Suprapubic skin (tissue), 4 donors: ENCODE measurements at regions not wholly inside any gene's neighbourhood (a gene's known extent, or its start where the extent isn't known, plus 50 kb on each side); places are given as distances from the start of the nearest gene placed in this dataset.

ENCODE experiments used
- DNase-seq, 2 donors: peaks; one replicate each; pipeline ENCODE4 v3.0.0-alpha.2; 2019; ENCODE audit warnings: low spot score in 2 of 2
- H3K27ac ChIP-seq: fragments of 200-600 bp; sonication (generic); one replicate; pipeline ENCODE4 v1.5.1; 2019
- H3K27me3 ChIP-seq: fragments of 200-600 bp; sonication (generic); one replicate; pipeline ENCODE4 v1.5.1; 2019
- H3K36me3 ChIP-seq: fragments of 200-600 bp; sonication (generic); one replicate; pipeline ENCODE4 v1.5.1; 2019
- H3K4me1 ChIP-seq: fragments of 200-600 bp; sonication (generic); one replicate; pipeline ENCODE4 v1.5.1; 2019
- H3K4me3 ChIP-seq: fragments of 200-600 bp; sonication (generic); one replicate; pipeline ENCODE4 v1.5.1; 2019; ENCODE audit warnings: mild to moderate bottlenecking
- H3K9me3 ChIP-seq: fragments of 200-600 bp; sonication (generic); one replicate; pipeline ENCODE4 v1.5.1; 2019
- CTCF ChIP-seq, 2 donors: fragments of 200-600 bp in 1 of 2; fragments of 450-650 bp in 1 of 2; sonication (generic) in 1 of 2; IDR thresholded peaks; one replicate each; pipeline ENCODE4 v1.5.1; 2016 to 2019; ENCODE audit warnings: antibody characterized with exemption in 2 of 2, mild to moderate bottlenecking in 1 of 2, moderate library complexity in 1 of 2
- EP300 ChIP-seq: sonication (generic); formaldehyde crosslinking; IDR thresholded peaks from one replicate; pipeline ENCODE4 v1.6.1; 2017; ENCODE audit warnings: antibody characterized with exemption
- POLR2A ChIP-seq, 2 donors: fragments of 450-650 bp; IDR thresholded peaks; one replicate each; pipeline ENCODE4 v1.6.1; 2017; ENCODE audit warnings: antibody characterized with exemption in 2 of 2, mild to moderate bottlenecking in 2 of 2, moderate library complexity in 2 of 2
- POLR2AphosphoS5 ChIP-seq, 3 donors: sonication (generic); formaldehyde crosslinking; IDR thresholded peaks; one replicate each; pipeline ENCODE4 v1.6.1; 2017; ENCODE audit warnings: antibody characterized with exemption in 3 of 3
- WGBS: methylation state at CpG from one replicate; pipeline ENCODE4 v1.1.5; 2018; 5-methylcytosine and 5-hydroxymethylcytosine counted together

- Histone ChIP-seq H3K27ac (no peak overlapping the region), H3K4me3 (no peak overlapping the region), H3K27me3 (no peaks in the 10 kb centered on the region), H3K9me3 (no peaks in the 10 kb centered on the region), H3K4me1 (peaks cover 23% of the 10 kb centered on the region), H3K36me3 (no peaks in the 10 kb centered on the region)
- no peak for DNase-seq
- TF ChIP-seq POLR2AphosphoS5 (IDR thresholded peaks at IDR 0.05): no peak
- TF ChIP-seq POLR2A (IDR thresholded peaks at IDR 0.05): no peak
- no peak for TF ChIP-seq CTCF (IDR thresholded peaks at IDR 0.05)
- no peak for TF ChIP-seq EP300
- 54% methylated on average over 6 of the region's 6 CpGs for WGBS
Observed at GRCh38 chr11:88424881-88425280, 87.3 kb upstream of the CTSC start.

- peak overlapping the region; percentile 72 for H3K27ac ChIP-seq
- no peaks in the 10 kb centered on the region for H3K36me3 ChIP-seq
- H3K4me1 ChIP-seq: peaks cover 27% of the 10 kb centered on the region
- no peak for DNase-seq
- H3K4me3 ChIP-seq: no peak overlapping the region
- no peaks in the 10 kb centered on the region for H3K27me3 ChIP-seq
- WGBS: 24% methylated on average over 1 of the region's 1 CpG
- TF ChIP-seq EP300 (no peak), CTCF (IDR thresholded peaks at IDR 0.05) (no peak), POLR2A (IDR thresholded peaks at IDR 0.05) (no peak), POLR2AphosphoS5 (IDR thresholded peaks at IDR 0.05) (no peak)
- H3K9me3 ChIP-seq: no peaks in the 10 kb centered on the region
Observed at GRCh38 chr11:88421530-88421929, 84.0 kb upstream of the CTSC start.

- Histone ChIP-seq H3K4me3 (no peak overlapping the region), H3K36me3 (no peaks in the 10 kb centered on the region), H3K9me3 (no peaks in the 10 kb centered on the region), H3K27me3 (no peaks in the 10 kb centered on the region), H3K4me1 (peaks cover 27% of the 10 kb centered on the region), H3K27ac (peak overlapping the region; percentile 72)
- no peak for TF ChIP-seq POLR2A (IDR thresholded peaks at IDR 0.05)
- TF ChIP-seq POLR2AphosphoS5 (IDR thresholded peaks at IDR 0.05): no peak
- no peak for TF ChIP-seq CTCF (IDR thresholded peaks at IDR 0.05)
- TF ChIP-seq EP300: no peak
- 45% methylated on average over 7 of the region's 7 CpGs for WGBS
- no peak for DNase-seq
Observed at GRCh38 chr11:88420165-88420791, 82.7 kb upstream of the CTSC start.

GRCh38 chr11:88418508-88418907 lies 81.0 kb upstream of the CTSC start:
- no peak overlapping the region for H3K27ac ChIP-seq
- H3K9me3 ChIP-seq: no peaks in the 10 kb centered on the region
- DNase-seq: no peak
- no peak for TF ChIP-seq POLR2A (IDR thresholded peaks at IDR 0.05)
- TF ChIP-seq EP300: no peak
- no peak for TF ChIP-seq CTCF (IDR thresholded peaks at IDR 0.05)
- no peak for TF ChIP-seq POLR2AphosphoS5 (IDR thresholded peaks at IDR 0.05)
- H3K36me3 ChIP-seq: no peaks in the 10 kb centered on the region
- no peaks in the 10 kb centered on the region for H3K27me3 ChIP-seq
- peaks cover 36% of the 10 kb centered on the region for H3K4me1 ChIP-seq
- 65% methylated on average over 3 of the region's 3 CpGs for WGBS
- no peak overlapping the region for H3K4me3 ChIP-seq

- H3K27ac ChIP-seq: no peak overlapping the region
- DNase-seq: no peak
- WGBS: 96% methylated on average over 1 of the region's 1 CpG
- no peaks in the 10 kb centered on the region for H3K9me3 ChIP-seq
- H3K36me3 ChIP-seq: no peaks in the 10 kb centered on the region
- H3K4me1 ChIP-seq: peaks cover 21% of the 10 kb centered on the region
- no peak overlapping the region for H3K4me3 ChIP-seq
- H3K27me3 ChIP-seq: no peaks in the 10 kb centered on the region
- no peak for TF ChIP-seq POLR2A (IDR thresholded peaks at IDR 0.05)
- no peak for TF ChIP-seq EP300
- TF ChIP-seq POLR2AphosphoS5 (IDR thresholded peaks at IDR 0.05): no peak
- no peak for TF ChIP-seq CTCF (IDR thresholded peaks at IDR 0.05)
Observed at GRCh38 chr11:88415495-88415894, 78.0 kb upstream of the CTSC start.
